Germinal center (tissue), 1 donor: ENCODE measurements at regions not wholly inside any gene's neighbourhood (a gene's known extent, or its start where the extent isn't known, plus 50 kb on each side); places are given as distances from the start of the nearest gene placed in this dataset.

Experiments used
- DNase-seq: peaks from one replicate; pipeline ENCODE4 v3.0.0; 2012; ENCODE audit warnings: mixed read lengths, low spot score

GRCh38 chr9:134247918-134248631, 78.2 kb upstream of the RXRA start:
- no peak for DNase-seq

- DNase-seq: no peak
Observed at GRCh38 chr9:134251296-134252069, 74.8 kb upstream of the RXRA start.

GRCh38 chr9:134252084-134252830, 74.0 kb upstream of the RXRA start:
- no peak for DNase-seq

GRCh38 chr9:134253606-134254205, 72.5 kb upstream of the RXRA start:
- no peak for DNase-seq

GRCh38 chr9:134258332-134258731, 67.9 kb upstream of the RXRA start:
- DNase-seq: no peak

- no peak for DNase-seq
Observed at GRCh38 chr9:134258828-134259546, 67.3 kb upstream of the RXRA start.

GRCh38 chr9:134259708-134260107, 66.5 kb upstream of the RXRA start:
- no peak for DNase-seq

GRCh38 chr9:134260801-134261200, 65.5 kb upstream of the RXRA start:
- DNase-seq: no peak

- no peak for DNase-seq
Observed at GRCh38 chr9:134262035-134262434, 64.2 kb upstream of the RXRA start.

- DNase-seq: no peak
Observed at GRCh38 chr9:134263596-134263995, 62.7 kb upstream of the RXRA start.

GRCh38 chr9:134264169-134264568, 62.1 kb upstream of the RXRA start:
- DNase-seq: no peak

- DNase-seq: no peak
Observed at GRCh38 chr9:134265078-134265477, 61.2 kb upstream of the RXRA start.

GRCh38 chr9:134266418-134266817, 59.8 kb upstream of the RXRA start:
- DNase-seq: no peak

- no peak for DNase-seq
Observed at GRCh38 chr9:134267305-134267880, 58.9 kb upstream of the RXRA start.

- no peak for DNase-seq
Observed at GRCh38 chr9:134267881-134268724, 58.2 kb upstream of the RXRA start.

- no peak for DNase-seq
Observed at GRCh38 chr9:134268747-134269146, 57.5 kb upstream of the RXRA start.

GRCh38 chr9:134271338-134272301, 54.6 kb upstream of the RXRA start:
- no peak for DNase-seq

GRCh38 chr9:134272302-134273023, 53.8 kb upstream of the RXRA start:
- DNase-seq: no peak

- no peak for DNase-seq
Observed at GRCh38 chr9:134273647-134274046, 52.6 kb upstream of the RXRA start.
